Prostate gland (tissue), 2 donors: ENCODE measurements at regions not wholly inside any gene's neighbourhood (a gene's known extent, or its start where the extent isn't known, plus 50 kb on each side); places are given as distances from the start of the nearest gene placed in this dataset.

Source experiments
- DNase-seq: peaks from one replicate; pipeline ENCODE4 v3.0.0-alpha.2; 2019; ENCODE audit warnings: low spot score
- H3K27ac ChIP-seq, 2 donors: fragments of 200-600 bp; sonication (generic); 2 replicates each; pipeline ENCODE4 v1.5.1; 2017 to 2019
- H3K27me3 ChIP-seq: fragments of 200-600 bp; sonication (generic); replicated peaks from 2 replicates; pipeline ENCODE4 v1.5.1; 2019; ENCODE audit not compliant: insufficient read depth
- H3K36me3 ChIP-seq, 2 donors: fragments of 200-600 bp; sonication (generic); 1 replicate in 1 of 2; 2 replicates in 1 of 2; pipeline versions ENCODE4 v1.5.1 to v1.8.1; 2017 to 2019
- H3K4me1 ChIP-seq: fragments of 200-600 bp; sonication (generic); replicated peaks from 2 replicates; pipeline ENCODE4 v1.5.1; 2019
- H3K4me3 ChIP-seq, 2 donors: fragments of 200-600 bp; sonication (generic); 2 replicates each; pipeline ENCODE4 v1.5.1; 2017 to 2019
- H3K9me3 ChIP-seq: fragments of 200-600 bp; sonication (generic); 2 replicates; pipeline ENCODE4 v1.5.1; 2017
- POLR2A ChIP-seq: fragments of 450-650 bp; IDR thresholded peaks from one replicate; pipeline ENCODE4 v1.6.1; 2016; ENCODE audit warnings: antibody characterized with exemption, mild to moderate bottlenecking
- POLR2AphosphoS5 ChIP-seq: sonication (generic); formaldehyde crosslinking; IDR thresholded peaks from one replicate; pipeline ENCODE4 v1.6.1; 2017; ENCODE audit warnings: antibody characterized with exemption
- whole genome bisulfite sequencing: methylation state at CpG from one replicate; pipeline ENCODE4 v1.1.5; 2018; 5-methylcytosine and 5-hydroxymethylcytosine counted together
- intact Hi-C: fragments of 100-400 bp; cut with DNase I; formaldehyde crosslinking; loops from one replicate; pipeline ENCODE4 v1.14.2; 2022
- TF ChIP-seq, protein P1 (sequence below), 4 experiments: fragments of 200-600 bp in 2 of 4; fragments of 450-650 bp in 2 of 4; sonication (generic) in 2 of 4; IDR thresholded peaks; 1 replicate in 3 of 4; 2 replicates in 1 of 4; pipeline ENCODE4 v1.5.1; 2016 to 2019; ENCODE audit warnings: antibody characterized with exemption in 4 of 4, mild to moderate bottlenecking in 2 of 4, moderate library complexity in 2 of 4

DNA sequence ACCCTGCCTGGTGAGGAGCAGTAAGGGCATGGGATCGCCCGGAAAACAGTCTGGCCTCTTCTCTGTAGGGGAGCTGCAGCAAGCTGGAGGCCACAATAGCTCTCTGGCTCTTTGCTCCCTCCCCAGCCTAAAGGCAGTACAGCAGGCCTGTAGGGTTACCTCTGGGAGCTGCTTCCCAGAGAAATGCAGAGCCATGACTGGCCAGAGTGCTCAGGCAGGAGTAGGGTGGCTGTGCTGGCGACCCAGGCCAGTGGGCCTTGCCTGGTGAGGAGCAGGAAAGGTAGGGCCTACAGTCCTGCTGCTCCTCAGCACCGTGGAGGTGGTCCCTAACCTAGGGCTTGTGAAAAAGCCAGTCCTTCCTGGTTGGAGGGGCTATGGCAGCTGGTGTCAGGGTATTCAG, 129.9 kb upstream of the CHD6 start:
- Histone ChIP-seq H3K4me3 (no peak overlapping the region), H3K9me3 (no peaks in the 10 kb centered on the region), H3K36me3 (no peaks in the 10 kb centered on the region), H3K4me1 (no peaks in the 10 kb centered on the region), H3K27ac (no peak overlapping the region), H3K27me3 (no peaks in the 10 kb centered on the region)
- 83% methylated on average over 4 of the region's 4 CpGs for WGBS
- intact Hi-C loops, result no loop called here
- no peak for DNase-seq
- no peak for TF ChIP-seq POLR2A
- TF ChIP-seq, protein P1, sequence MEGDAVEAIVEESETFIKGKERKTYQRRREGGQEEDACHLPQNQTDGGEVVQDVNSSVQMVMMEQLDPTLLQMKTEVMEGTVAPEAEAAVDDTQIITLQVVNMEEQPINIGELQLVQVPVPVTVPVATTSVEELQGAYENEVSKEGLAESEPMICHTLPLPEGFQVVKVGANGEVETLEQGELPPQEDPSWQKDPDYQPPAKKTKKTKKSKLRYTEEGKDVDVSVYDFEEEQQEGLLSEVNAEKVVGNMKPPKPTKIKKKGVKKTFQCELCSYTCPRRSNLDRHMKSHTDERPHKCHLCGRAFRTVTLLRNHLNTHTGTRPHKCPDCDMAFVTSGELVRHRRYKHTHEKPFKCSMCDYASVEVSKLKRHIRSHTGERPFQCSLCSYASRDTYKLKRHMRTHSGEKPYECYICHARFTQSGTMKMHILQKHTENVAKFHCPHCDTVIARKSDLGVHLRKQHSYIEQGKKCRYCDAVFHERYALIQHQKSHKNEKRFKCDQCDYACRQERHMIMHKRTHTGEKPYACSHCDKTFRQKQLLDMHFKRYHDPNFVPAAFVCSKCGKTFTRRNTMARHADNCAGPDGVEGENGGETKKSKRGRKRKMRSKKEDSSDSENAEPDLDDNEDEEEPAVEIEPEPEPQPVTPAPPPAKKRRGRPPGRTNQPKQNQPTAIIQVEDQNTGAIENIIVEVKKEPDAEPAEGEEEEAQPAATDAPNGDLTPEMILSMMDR (IDR thresholded peaks at IDR 0.05), result no peak
- TF ChIP-seq POLR2AphosphoS5, result no peak

DNA sequence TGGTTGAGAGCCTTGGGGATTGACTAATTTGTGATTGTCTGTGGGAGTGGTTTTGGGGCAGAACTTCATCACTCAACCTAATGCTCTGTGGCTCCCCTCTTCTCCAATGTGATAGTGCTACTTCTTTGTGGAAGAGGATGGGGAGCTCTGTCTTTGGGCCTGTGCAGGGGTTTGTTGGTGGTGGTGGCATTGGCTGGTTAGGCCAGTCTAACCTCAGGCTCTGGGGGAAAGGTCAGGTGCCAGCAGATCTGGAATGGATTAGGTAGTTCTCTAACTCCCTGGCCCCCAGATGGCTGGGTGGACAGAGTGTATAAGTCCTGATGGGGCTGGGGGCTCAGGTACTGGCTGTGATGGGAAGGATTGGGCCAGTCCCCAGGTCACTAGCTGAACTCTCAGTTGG, 129.0 kb upstream of the CHD6 start:
- intact Hi-C loops, result no loop called here
- H3K4me1 ChIP-seq, result no peaks in the 10 kb centered on the region
- no peak overlapping the region for H3K27ac ChIP-seq
- TF ChIP-seq, protein P1 (IDR thresholded peaks at IDR 0.05), result no peak
- no peak for TF ChIP-seq POLR2AphosphoS5
- TF ChIP-seq POLR2A, result no peak
- H3K36me3 ChIP-seq, result no peaks in the 10 kb centered on the region
- DNase-seq, result no peak
- H3K27me3 ChIP-seq, result no peaks in the 10 kb centered on the region
- H3K4me3 ChIP-seq, result no peak overlapping the region
- no peaks in the 10 kb centered on the region for H3K9me3 ChIP-seq

DNA sequence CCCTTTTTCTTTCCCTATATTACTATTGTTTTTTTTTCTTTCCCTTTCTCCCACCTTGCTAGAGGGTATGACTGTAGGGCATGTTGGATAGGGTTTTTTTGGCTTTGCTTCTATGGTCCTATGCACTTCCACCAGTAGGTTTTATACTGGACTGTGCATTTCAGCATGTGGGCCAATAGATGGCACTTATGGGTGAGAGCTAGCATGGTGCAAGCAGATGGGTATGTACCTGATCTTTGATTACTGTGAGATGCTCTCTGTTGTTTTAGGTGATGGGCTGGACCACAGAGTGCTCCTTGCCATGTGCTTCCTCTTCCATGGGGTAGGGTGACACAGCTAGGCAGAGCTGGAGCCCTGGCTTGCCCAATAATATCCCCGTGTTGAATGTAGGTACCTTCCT, 128.5 kb upstream of the CHD6 start:
- Histone ChIP-seq H3K36me3 (no peaks in the 10 kb centered on the region), H3K4me3 (no peak overlapping the region), H3K27me3 (no peaks in the 10 kb centered on the region), H3K9me3 (no peaks in the 10 kb centered on the region), H3K27ac (no peak overlapping the region), H3K4me1 (no peaks in the 10 kb centered on the region)
- intact Hi-C loops, result no loop called here
- TF ChIP-seq POLR2A (no peak), POLR2AphosphoS5 (no peak)
- TF ChIP-seq, protein P1 (IDR thresholded peaks at IDR 0.05), result no peak
- no peak for DNase-seq
- 86% methylated on average over 1 of the region's 1 CpG for WGBS

DNA sequence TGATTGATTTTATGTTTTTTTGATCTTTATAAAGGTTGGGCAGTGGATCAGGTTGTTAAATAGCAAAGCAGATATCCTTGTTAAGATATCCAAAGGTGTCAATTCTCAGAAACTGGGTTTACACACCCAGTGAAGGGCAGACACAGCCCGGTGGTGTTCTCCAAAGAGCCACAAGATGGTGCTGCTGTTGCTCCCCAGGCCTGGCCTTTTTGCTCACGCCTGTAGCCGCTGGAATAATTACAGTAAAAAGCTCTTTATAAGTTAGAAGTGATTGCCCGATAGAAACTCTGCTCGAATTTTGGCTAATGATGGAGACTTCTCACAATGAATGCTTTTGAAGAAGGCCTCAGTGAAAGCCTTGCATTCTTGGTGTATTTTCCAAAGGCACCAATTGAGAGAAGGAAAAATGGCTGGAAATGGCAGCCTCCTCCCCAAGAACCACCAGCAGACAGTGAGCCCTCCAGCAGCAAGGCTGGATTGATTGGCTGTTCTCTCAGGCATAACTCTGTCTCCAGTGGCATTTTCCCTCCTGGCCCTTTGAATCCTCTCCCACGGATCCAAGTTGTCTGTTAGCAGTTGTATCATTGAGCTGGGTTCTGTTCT, 120.5 kb upstream of the CHD6 start:
- Histone ChIP-seq H3K9me3 (no peaks in the 10 kb centered on the region), H3K4me1 (no peaks in the 10 kb centered on the region), H3K4me3 (no peak overlapping the region), H3K27me3 (no peaks in the 10 kb centered on the region), H3K36me3 (no peaks in the 10 kb centered on the region), H3K27ac (no peak overlapping the region)
- DNase-seq, result peak; percentile 20
- 11% methylated on average over 6 of the region's 6 CpGs for WGBS
- intact Hi-C loops, result loop anchor here (5.0 kb wide), 1 partner anchor 1449 kb away; the partner anchor contains the start of gene PTPRT
- TF ChIP-seq POLR2AphosphoS5, result no peak
- TF ChIP-seq, protein P1 (IDR thresholded peaks at IDR 0.05), result peak; percentile 37 to 67 (median 59)

DNA sequence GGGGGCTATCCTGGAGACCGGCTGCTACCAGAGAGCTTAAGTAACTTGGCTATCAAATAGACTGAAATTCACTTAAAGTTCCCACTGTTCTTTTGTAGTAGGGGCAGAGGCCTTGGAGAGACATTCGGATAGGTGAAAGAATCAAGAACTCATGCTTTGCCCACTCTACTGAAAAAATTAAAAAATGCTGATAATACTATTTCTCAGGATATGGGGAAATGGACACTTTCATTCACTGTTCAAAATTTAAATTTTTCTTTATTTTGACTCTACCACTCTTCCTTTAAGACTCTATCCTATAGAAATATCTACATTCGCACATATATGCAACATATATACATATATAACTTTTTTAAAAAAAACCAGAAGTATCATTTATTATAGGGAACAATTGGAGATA, 117.8 kb upstream of the CHD6 start:
- H3K9me3 ChIP-seq, result no peaks in the 10 kb centered on the region
- no peak for TF ChIP-seq POLR2AphosphoS5
- 93% methylated on average over 3 of the region's 3 CpGs for WGBS
- H3K27ac ChIP-seq, result no peak overlapping the region
- H3K4me1 ChIP-seq, result no peaks in the 10 kb centered on the region
- intact Hi-C loops, result loop anchor here (5.0 kb wide), 1 partner anchor 1451 kb away; the partner anchor contains the start of gene PTPRT
- H3K27me3 ChIP-seq, result no peaks in the 10 kb centered on the region
- H3K36me3 ChIP-seq, result no peaks in the 10 kb centered on the region
- DNase-seq, result no peak
- no peak overlapping the region for H3K4me3 ChIP-seq
